Activated naive CD4-positive, alpha-beta T cell treated with anti-CD3 and anti-CD28 coated beads, Interleukin-2, amount 50 U/mL, for 72 hours (primary cell): ENCODE measurements at regions not wholly inside any gene's neighbourhood (a gene's known extent, or its start where the extent isn't known, plus 50 kb on each side); places are given as distances from the start of the nearest gene placed in this dataset.

Experiments used
- ATAC-seq, 2 donors: fragments of 150-1000 bp; cut with Tn5 transposase; 2 replicates each; pipeline ENCODE4 v1.10.0; 2021; ENCODE audit warnings: mild to moderate bottlenecking in 2 of 2, moderate library complexity in 2 of 2
- DNase-seq, 2 donors: peaks; one replicate each; pipeline ENCODE4 v3.0.0; 2021 to 2022; ENCODE audit warnings: low spot score in 2 of 2
- H3K27ac Mint-ChIP-seq, 2 donors: one replicate each; pipeline ENCODE4 v1.8.0; 2022; ENCODE audit warnings: mild to moderate bottlenecking in 2 of 2, mixed read lengths in 2 of 2
- H3K36me3 Mint-ChIP-seq, 2 donors: one replicate each; pipeline ENCODE4 v1.8.0; 2022; ENCODE audit warnings: mixed read lengths in 2 of 2
- H3K9me3 Mint-ChIP-seq, 2 donors: one replicate each; pipeline ENCODE4 v1.8.0; 2022; ENCODE audit warnings: mixed read lengths in 2 of 2

DNA sequence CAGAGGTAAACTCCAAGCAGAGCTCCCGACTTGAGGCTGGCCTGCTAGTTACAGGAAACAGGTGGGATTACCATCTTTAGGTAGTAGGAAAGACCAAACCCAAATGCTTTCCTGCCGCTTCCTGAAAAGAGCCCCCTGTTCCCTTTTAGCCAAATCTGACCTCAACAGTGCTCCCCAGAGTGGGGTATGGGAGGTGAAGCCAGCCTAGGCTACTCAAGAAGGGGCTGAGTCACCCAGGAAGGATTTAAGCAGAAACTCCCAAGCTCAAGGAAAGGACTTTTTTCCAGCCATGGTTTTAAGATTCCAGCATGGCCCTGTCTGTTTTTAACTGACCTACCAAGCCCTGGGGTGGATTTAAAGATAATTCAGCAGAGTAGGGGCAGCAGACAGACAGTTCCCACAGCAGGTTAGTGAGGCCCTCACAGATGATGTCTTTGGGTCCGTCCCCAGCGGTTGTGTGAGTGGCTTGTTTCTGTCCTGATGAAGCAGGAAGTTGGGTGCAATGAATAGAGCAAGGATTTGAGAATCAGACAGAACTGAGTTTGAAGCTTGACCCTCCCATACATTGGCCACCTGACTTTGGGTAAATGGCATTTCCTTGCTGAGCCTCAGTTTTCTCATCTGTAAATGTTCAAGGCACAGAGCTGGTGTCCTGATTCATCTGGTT is 76.9 kb upstream of the MAFB start:
- DNase-seq, result no peak
- Mint-ChIP-seq H3K9me3 (no peaks in the 10 kb centered on the region), H3K36me3 (no peaks in the 10 kb centered on the region), H3K27ac (no peak overlapping the region)
- no peak for ATAC-seq

DNA sequence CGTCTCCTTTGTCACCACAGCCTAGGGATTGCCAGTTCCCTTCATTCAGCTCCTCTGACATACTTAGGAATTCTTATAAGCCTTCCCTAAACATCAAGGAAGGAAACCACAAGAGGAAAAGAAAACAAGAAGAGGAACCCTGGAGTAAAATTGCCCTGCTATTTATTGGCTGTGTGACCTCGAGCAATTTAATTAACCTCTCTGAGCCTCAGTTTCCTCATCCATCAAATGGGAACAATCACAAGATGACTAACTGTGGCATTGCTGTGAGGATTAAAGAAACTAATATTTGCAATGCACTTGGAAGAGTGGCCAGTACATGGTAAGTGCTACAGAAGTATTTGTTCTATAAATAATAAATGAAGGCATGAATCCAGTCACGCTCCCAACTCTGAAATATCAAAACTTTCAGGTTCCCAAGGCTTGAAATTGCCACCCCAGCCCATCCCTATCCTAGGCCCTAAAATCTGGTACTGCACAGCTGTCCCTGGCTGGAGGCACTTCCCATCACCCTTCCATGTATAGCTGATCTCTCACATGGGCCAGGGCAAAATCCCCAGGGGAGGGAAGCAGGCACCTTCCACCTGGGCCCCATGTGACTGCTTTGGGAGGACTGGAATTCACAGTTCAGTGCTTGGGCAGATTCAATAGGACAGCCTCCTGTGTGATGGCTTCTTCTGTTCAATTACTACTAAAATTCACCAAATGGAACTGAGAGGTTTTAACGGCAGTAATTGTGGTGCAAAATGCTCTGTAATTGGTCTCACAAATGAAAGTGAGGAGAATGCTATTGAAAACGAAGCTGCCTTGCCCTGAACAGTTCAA is 78.0 kb upstream of the MAFB start:
- H3K9me3 Mint-ChIP-seq, result no peaks in the 10 kb centered on the region
- no peaks in the 10 kb centered on the region for H3K36me3 Mint-ChIP-seq
- no peak for ATAC-seq
- H3K27ac Mint-ChIP-seq, result no peak overlapping the region
- DNase-seq, result no peak

DNA sequence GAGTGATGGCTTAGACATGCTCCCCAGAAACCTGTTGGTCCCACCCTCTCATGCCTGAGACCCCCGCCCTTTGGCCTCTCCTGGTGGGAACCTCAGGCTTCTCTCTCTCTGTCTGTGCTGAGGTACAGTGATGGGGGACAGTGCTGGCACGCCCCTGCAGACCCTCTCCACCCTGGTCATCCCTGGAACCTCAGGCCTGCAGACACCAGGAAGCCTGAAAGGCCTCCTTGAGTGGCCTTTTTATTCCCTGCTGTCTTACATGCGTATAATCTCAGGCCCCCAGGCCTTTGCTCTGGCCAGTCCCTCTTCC is 78.5 kb upstream of the MAFB start:
- DNase-seq, result no peak
- Mint-ChIP-seq H3K27ac (no peak overlapping the region), H3K36me3 (no peaks in the 10 kb centered on the region), H3K9me3 (no peaks in the 10 kb centered on the region)
- ATAC-seq, result no peak

DNA sequence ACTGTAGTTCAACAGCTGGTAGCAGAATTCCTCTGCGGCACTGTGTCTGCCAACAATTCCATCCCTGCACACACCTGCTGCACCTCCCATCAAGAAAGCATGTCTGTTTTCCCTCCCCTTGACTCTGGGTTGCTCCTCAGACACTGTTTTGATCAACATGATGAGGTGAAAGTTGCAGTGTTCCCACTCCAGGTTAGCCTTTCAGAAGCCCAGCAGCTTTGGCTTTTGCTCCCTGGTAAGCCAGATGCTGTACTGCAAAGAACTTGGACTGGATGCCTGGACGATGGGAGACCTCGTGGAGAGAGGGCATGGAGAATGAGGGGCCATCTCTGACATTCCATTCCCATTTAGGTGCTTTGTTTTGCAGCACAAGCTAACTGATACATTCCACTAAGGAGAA is 79.1 kb upstream of the MAFB start:
- DNase-seq (no peak), ATAC-seq (no peak)
- Mint-ChIP-seq H3K9me3 (no peaks in the 10 kb centered on the region), H3K36me3 (no peaks in the 10 kb centered on the region), H3K27ac (no peak overlapping the region)

DNA sequence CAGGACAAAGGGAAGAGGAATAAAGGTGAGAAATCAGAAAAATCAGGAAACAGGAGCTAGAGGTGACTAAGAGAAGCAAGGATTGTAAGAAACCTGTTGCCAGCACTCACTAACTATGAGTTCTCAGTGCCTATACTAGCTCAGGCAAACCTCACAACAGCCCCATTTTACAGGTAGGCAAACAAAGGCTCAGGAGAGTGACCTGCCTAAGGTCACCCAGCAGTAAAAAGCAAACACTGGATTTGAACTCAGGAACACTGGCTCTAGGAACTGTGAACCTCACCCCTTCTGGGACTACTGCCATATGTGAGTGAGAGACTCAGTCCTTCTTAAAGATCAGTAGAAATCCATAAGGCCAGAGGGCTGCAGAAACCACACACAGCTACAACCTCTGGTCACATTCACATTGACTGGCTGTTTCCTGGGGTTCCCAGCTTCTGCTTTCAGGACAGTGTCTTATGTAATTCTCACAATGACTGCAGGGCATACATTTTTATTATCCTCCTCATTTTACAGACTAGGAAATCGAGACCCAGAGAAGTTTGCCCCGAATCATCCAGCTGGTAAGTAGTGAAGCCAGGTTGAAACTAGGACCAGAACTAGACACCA is 80.7 kb upstream of the MAFB start:
- H3K36me3 Mint-ChIP-seq, result no peaks in the 10 kb centered on the region
- H3K27ac Mint-ChIP-seq, result no peak overlapping the region
- no peak for DNase-seq
- no peaks in the 10 kb centered on the region for H3K9me3 Mint-ChIP-seq
- ATAC-seq, result no peak

DNA sequence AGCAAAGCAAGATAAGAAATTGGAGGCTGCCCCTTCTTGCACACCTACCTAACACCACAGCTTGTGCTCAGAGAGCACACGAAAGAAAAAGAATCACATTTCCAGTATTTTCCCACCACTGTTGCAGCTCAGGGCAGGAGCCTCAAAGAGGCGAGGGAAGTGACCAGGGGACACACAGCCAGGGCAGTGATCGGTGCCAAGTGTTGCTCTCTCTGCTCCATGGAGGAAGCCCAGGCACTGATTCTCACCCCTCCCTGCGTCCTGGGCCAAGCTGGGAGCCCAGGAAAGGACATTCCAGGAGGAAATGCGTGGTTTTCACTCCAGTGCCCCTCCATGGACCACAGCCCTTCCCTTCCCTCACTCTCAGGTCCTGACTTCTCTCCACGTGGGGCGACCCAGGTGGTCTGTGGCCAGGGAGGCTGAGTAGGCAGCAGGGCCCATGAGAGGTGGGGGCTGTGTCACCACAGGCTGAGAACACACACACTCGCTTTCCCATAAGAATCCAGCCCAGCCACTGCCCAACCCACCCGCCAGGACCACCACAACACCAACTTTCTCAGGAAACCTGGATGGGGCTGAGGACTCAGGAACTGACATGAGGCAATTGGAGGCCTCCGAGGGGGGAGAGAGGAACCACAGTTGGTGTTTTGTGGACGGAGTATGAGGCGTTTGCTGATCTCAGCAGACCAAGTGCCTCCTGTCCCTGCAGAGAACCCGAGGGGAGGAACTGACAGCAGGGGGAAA is 81.7 kb upstream of the MAFB start:
- DNase-seq, result no peak
- Mint-ChIP-seq H3K36me3 (no peaks in the 10 kb centered on the region), H3K9me3 (no peaks in the 10 kb centered on the region), H3K27ac (no peak overlapping the region)
- ATAC-seq, result no peak

DNA sequence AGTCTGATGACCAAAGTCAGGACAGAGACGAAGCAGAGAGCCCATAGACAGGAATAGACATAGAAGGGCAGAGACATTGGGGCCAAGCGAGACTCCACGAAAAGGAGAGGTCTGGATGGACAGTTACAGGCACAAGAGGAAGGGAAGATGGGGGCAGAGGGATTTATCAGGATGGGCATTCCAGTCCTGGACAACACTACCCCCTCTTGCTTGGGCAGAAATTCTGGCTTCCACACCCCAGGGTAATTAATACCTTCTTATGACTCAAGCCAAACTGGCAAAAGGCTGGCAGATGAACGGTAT is 82.2 kb upstream of the MAFB start:
- DNase-seq (no peak), ATAC-seq (no peak)
- H3K27ac Mint-ChIP-seq, result no peak overlapping the region

DNA sequence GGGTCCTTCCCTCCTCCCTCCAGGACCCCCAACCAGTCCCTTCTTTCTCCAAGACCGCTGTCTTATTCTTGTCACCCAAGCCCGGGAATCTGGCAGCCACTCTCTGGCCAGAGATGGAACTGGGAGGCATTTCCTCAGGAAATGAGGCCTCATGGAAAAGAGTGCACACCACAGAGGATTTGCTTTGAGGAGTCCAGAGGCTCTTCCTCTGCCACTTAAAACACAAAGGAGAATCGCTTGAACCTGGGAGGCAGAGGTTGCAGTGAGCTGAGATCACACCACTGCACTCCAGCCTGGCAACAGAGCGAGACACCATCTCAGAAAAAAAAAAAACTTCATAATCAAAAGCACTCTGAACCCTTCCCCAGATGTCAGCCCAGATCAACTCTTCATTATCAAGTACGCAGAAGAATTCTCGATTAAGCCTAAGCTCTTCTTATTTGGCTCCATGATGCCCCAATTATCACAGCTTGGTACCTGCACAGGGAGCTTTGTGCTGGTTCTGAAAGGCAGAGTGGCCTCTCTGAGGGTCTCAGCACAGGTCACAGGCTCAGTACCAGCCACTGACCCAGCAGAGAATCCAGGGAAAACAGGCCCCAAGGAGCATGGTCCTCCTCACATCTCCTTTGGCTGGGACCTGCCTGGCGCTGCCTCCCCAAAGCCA is 82.9 kb upstream of the MAFB start:
- no peak for DNase-seq
- no peak for ATAC-seq
- no peaks in the 10 kb centered on the region for H3K9me3 Mint-ChIP-seq
- no peaks in the 10 kb centered on the region for H3K36me3 Mint-ChIP-seq
- no peak overlapping the region for H3K27ac Mint-ChIP-seq

More for the DNA sequence above, 82.2 kb upstream of the MAFB start:
- H3K36me3 Mint-ChIP-seq, result no peaks in the 10 kb centered on the region
- no peaks in the 10 kb centered on the region for H3K9me3 Mint-ChIP-seq

DNA sequence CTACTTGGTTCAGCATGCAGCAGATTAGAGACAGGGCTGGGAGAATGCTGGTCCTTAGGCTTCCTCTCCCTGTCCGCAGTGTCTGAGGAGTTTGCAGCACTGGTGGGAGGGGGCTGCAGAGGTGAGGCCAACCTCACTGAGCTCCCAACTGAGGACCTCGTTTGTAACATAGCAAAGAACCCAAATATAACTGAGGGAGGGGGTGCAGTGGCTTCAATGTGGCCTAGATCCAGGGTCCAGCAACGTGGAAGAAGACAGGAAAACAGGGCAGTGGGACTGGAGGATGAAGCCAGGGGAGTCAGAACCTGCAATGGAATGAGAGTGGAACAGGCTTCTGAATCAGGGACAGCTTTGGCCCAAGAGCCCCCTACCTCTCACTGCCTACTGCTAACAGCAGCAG is 84.3 kb upstream of the MAFB start:
- no peaks in the 10 kb centered on the region for H3K36me3 Mint-ChIP-seq
- H3K9me3 Mint-ChIP-seq, result no peaks in the 10 kb centered on the region
- no peak overlapping the region for H3K27ac Mint-ChIP-seq
- no peak for ATAC-seq
- no peak for DNase-seq

DNA sequence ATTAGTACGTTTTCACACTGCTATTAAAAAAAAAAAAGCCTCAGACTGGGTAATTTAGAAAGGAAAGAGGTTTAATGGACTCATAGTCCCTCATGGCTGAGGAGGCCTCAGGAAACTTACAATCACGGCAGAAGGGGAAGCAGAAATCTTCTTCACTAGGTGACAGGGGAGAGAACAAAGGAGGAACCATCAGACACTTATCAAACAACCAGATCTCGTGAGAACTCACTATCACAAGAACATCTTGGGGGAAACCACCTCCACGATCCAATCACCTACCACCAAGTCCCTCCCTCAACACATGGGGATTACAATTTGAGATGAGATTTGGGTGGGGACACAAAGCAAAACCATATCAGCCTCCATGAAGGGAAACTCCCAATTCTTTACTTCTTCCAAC is 85.2 kb upstream of the MAFB start:
- Mint-ChIP-seq H3K9me3 (no peaks in the 10 kb centered on the region), H3K27ac (no peak overlapping the region), H3K36me3 (no peaks in the 10 kb centered on the region)
- no peak for ATAC-seq
- DNase-seq, result no peak

DNA sequence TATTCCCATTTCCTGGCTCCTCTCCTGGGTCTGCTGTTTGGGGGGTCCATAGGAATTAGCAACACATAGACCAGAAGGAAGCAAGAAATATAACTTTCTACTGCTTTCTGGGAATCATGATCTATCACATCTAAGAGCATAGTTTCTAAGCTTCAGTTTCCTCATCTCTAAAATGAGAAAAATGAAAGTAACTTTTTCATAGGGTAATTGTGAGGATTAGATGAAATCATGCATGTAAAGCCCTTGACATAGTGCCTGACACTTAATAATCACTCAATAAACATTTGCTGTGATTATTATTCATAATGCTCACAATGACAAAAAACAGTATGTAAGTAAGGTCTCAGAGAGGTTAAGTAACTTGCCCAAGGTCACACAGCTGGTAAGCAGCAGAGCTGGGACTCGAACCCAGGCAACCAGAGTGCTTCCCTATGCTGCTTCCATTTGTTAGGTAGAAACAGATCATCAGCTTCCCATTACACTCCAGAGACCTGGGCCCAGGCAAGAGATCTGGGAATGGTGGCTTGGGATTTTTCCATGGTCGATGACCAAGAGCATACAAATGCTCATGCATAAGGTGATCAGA is 86.6 kb upstream of the MAFB start:
- no peaks in the 10 kb centered on the region for H3K9me3 Mint-ChIP-seq
- H3K36me3 Mint-ChIP-seq, result no peaks in the 10 kb centered on the region
- DNase-seq, result no peak
- no peak for ATAC-seq
- H3K27ac Mint-ChIP-seq, result no peak overlapping the region

DNA sequence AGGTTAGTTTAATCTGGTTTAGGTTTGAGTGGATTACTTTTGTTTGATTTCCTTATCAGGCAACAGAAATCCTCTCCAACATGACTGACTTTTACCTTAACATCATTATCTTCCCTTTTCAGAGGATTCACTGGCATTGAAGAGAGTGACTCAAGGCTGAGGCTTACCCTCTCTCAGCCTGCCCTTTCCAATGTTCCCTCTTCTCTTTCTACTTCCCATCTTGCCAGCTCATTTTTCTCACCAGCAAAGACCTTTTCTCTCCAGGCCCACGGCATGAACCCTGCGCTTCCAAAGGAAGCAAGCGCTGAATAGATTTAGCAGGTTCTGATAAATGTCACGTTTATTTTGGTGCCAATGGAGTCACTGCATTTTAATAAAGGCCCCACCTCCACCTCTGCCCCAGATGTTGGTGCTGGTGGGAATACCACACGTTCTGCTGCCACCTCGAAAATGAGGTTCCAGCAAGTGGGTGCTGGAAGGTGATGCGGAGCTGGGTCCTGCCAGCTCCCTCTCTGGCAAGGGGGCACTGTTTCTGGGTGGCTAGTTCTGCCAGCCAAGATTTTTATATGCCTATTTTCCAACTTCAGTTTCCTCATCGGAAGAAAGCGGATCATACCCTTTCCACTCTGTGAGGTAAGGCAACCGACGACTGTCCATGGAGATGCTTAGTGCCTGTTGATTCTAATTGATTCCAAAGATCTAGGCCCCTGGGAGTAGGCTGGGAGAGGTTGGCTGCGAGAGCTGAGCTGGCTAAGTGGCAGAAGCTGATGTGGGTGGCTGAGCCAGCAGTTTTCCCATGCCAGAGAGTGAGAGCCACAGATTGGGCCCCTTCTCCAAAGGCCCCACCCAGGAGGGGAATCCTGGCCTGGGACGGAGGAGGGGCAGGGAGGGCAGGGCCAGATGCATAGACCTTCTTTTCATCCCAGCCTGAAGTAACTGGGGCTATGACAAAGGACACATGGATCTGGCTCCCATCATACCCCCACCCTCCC is 87.7 kb upstream of the MAFB start:
- no peak for DNase-seq
- H3K36me3 Mint-ChIP-seq, result no peaks in the 10 kb centered on the region
- no peaks in the 10 kb centered on the region for H3K9me3 Mint-ChIP-seq
- no peak for ATAC-seq
- no peak overlapping the region for H3K27ac Mint-ChIP-seq

DNA sequence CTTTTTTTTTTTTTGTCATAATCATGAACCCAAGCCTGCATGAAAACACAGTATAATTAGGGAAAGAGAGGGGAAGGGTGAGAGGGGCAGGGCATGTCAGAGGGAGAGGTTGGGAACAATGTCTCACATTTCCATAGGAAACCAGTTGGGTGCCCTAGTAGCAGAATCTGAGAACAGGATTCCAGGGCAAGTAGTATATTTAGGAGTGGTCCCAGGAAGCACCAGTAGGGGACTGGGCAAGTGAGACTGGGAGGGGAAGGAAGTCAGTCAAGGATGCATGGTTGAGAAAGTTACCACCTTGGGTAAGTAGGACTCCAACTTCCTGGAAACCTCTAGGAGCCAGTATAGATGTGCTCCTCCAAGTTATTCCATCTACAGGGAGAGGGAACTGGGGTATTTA is 88.6 kb upstream of the MAFB start:
- no peak for ATAC-seq
- no peaks in the 10 kb centered on the region for H3K36me3 Mint-ChIP-seq
- no peak for DNase-seq
- H3K27ac Mint-ChIP-seq, result no peak overlapping the region
- H3K9me3 Mint-ChIP-seq, result no peaks in the 10 kb centered on the region

DNA sequence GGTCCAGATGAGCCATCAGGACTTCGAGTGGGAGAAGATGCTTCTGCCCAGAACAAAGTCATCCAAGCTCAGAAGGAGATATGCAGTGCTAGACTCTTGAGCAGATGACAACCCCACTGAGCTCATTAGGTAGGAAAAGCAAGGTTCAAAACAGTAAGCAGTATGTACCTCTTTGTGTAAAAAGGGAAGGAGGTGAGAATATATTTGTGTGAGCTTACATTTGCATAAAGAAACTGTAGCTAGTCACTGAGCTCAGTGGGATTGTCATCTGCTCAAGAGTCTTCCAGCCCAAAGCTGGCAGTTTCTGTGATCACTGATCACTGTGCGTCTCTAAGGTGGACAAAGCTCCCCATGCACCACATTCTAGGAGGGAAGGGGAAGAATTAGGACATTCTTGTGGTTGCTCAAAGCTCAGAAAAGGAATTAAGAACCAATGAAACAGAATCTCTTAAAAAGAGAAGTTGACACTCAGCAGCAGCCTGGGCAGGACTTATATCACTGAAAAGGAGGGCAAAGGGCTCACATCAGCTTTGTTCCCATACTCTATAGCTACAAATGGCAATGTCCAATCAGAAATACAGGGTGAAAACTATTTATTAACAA is 90.0 kb upstream of the MAFB start:
- H3K9me3 Mint-ChIP-seq, result no peaks in the 10 kb centered on the region
- H3K27ac Mint-ChIP-seq, result no peak overlapping the region
- no peak for ATAC-seq
- no peak for DNase-seq
- H3K36me3 Mint-ChIP-seq, result no peaks in the 10 kb centered on the region

DNA sequence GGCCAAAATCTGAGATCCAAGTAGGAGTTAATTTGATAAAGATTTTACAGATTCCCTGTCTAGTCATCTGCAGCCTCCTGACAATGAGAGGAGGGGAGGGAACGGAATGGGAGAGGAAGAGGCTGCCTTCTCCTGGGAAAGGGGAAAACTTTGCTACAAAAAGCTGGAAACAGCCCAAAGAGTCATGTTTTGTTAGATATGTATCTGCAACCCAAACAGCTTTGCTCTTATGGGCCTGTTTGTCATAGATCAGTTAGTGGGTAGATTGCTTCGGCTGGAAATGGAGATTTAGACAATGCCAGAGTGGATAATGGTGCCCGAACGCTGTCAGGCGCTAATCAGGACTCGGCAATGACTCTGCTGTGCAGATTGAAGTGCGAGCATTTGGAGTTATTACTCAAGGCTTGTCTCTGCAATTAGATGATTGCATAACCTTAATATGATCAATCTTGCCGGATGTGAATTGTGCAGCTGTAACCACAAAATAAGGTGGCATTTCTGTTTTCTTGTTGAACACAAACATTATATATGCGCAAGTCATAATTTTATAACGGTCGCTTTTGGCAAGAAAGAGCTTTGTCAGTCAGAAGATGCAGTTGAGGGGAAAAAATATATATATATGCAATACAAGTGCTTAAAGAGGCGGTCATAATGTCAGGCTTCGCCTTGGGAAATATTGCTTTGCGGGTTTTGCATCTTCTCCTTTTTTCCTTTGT is 92.4 kb upstream of the MAFB start:
- ATAC-seq (no peak), DNase-seq (no peak)
- no peaks in the 10 kb centered on the region for H3K9me3 Mint-ChIP-seq
- H3K36me3 Mint-ChIP-seq, result no peaks in the 10 kb centered on the region
- no peak overlapping the region for H3K27ac Mint-ChIP-seq
